ENCODE measurements at regions not wholly inside any gene's neighbourhood (a gene's known extent, or its start where the extent isn't known, plus 50 kb on each side); places are given as distances from the start of the nearest gene placed in this dataset.

DNA sequence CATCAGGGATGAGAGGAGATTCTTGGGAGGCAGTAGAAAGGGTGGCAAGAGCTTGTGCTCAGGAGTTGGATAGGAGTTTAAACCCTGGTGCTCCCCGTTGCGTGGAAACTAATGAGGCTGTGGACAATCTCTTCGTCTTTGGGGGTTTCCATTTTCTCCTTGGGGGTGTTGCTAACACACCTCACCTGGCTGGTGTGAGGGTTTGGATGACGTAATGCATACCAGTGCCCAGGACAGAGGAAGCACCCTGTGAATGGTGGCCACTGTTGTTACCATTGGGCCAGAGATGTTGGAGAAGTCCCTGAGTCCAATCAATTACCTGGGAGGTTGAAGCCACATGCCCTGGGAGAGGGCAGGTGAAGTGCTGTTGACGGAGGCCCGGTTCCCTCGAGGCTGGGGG, 146.5 kb downstream of the URI1 start:
- TF ChIP-seq, protein P1, sequence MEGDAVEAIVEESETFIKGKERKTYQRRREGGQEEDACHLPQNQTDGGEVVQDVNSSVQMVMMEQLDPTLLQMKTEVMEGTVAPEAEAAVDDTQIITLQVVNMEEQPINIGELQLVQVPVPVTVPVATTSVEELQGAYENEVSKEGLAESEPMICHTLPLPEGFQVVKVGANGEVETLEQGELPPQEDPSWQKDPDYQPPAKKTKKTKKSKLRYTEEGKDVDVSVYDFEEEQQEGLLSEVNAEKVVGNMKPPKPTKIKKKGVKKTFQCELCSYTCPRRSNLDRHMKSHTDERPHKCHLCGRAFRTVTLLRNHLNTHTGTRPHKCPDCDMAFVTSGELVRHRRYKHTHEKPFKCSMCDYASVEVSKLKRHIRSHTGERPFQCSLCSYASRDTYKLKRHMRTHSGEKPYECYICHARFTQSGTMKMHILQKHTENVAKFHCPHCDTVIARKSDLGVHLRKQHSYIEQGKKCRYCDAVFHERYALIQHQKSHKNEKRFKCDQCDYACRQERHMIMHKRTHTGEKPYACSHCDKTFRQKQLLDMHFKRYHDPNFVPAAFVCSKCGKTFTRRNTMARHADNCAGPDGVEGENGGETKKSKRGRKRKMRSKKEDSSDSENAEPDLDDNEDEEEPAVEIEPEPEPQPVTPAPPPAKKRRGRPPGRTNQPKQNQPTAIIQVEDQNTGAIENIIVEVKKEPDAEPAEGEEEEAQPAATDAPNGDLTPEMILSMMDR (IDR thresholded peaks at IDR 0.05): no peak
- TF ChIP-seq POLR2A (IDR thresholded peaks at IDR 0.05): no peak
